Stimulated activated CD8-positive, alpha-beta memory T cell treated with anti-CD3 and anti-CD28 coated beads, Interleukin-4, amount 100 ng/mL, for 48 hours (primary cell): ENCODE measurements at regions not wholly inside any gene's neighbourhood (a gene's known extent, or its start where the extent isn't known, plus 50 kb on each side); places are given as distances from the start of the nearest gene placed in this dataset.
"Not testable (repeated sequence)": the region's sequence is repeated elsewhere in the genome, so short reads cannot be mapped to it uniquely, and the experiment has no call there.

Source experiments
- DNase-seq: peaks from one replicate; pipeline ENCODE4 v3.0.0-alpha.2; 2020

- DNase-seq = no peak
These were observed 1183.2 kb upstream of the CELF2 start for GRCh38 chr10:9834434-9834833.

- no peak for DNase-seq
These were observed 1172.6 kb upstream of the CELF2 start for GRCh38 chr10:9845075-9845474.

- no peak for DNase-seq
These were observed 1169.4 kb upstream of the CELF2 start for GRCh38 chr10:9848278-9848677.

- no peak for DNase-seq
These were observed 1168.7 kb upstream of the CELF2 start for GRCh38 chr10:9848981-9849380.

GRCh38 chr10:9850415-9850814, 1167.3 kb upstream of the CELF2 start:
- DNase-seq = no peak

DNA sequence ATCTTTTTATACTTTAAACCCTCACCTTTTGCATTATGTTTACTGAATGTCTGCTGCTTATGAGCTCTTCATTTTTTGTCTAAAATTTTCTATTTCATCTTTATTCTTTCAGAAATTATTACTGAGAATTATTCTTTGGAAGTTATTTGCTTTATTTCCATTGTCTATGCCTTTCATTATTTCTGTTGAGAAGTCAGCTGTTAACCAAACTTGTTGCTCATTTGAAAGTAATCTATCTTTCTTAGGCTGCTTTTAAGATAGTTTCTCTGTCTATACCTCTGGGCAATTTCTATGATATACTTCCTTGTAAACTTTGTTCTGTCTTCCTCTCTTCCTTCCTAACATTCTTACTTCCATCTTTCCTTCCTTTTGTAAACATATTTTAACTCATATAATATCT, 1165.9 kb upstream of the CELF2 start:
- no peak for DNase-seq

DNA sequence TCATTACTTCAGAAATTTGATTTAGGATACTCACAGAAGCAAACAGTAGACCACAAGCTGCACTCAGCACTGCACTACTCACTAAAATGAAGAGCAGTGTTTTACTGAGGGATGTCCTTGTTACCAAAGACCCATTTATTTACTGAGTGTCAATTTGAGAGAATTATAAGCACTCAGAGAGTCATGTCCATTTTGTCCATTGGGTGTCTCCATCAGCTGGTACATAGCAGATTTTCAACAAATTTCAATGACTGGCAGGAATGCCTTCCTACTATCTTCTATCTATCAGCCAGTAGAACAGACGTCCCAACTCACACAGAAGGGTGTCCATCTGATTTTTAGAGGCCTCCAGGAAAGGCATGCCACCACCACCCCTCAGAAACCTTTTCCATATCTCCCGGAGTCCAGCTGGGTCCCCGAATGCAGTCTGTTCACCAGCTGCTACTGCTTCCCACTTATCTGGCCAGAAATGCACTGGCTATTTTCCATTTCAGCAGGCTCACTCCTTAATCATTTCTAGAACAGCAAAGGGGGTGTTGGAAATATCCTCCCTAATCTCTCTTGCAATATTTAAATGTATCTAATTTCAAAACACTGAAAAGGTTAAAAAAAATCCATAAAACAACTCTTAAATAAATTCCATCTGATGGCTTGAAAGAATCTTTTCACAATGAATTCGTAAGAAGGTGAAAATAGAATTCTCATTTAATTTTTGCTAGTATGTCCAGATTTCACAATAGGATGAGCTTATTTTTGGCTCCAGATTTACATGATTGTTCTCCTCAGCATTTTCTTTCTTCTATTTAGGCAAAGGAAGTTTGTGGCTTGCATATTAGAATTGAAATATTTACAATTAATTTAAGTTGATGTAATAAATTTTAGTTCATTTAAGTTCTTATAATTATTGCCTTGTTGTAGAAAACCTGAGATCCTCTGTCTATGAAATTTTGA, 1164.0 kb upstream of the CELF2 start:
- DNase-seq = no peak

- DNase-seq = not testable (repeated sequence)
These were observed 1162.2 kb upstream of the CELF2 start for GRCh38 chr10:9855451-9855850.

DNA sequence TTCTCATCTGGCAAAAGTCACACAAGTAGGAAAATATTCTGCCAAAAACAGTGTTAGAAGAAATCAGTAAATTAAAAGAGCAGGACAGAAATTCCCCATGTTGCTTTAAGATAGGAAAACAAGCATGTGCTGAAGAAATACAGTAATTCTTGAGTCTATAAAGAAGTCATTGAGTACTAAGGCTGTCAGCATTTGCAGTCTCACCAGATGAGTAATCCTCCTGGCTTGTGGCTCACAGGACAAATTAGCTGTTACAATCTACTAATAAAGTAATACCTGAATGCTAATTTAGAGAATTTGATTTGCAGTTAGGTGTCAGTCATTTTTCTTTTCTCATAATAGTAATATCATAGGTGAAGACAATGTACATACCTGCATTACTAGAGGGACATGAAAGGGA, 1158.9 kb upstream of the CELF2 start:
- DNase-seq = no peak

GRCh38 chr10:9860045-9860444, 1157.6 kb upstream of the CELF2 start:
- DNase-seq = no peak

DNA sequence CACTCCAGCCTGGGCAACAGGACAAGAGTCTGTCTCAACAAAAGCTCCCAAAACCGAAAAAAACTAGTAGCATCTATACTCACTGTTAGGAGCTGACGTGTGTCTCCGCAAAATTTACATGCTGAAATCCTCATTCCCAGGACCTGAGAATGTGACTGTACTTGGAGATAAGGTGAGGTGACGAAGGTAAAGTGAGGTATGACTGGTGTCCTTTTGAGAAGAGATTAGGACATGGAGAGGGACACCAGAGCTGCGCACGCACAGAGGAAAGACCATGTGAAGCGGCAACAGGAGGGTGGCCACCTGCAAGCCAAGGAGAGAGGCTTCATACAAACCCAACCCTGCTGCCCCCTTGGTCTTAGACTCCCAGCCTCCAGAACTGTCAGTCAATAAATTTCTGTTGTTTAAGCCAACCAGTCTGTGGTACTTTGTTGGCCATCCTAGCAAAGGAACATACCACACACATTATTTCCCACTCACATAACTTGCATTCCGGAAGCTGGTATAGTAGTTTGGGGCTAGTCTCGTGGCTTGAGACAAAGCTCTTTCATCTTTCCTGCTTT, 1154.0 kb upstream of the CELF2 start:
- no peak for DNase-seq

GRCh38 chr10:9868499-9868898, 1149.2 kb upstream of the CELF2 start:
- DNase-seq = no peak

DNA sequence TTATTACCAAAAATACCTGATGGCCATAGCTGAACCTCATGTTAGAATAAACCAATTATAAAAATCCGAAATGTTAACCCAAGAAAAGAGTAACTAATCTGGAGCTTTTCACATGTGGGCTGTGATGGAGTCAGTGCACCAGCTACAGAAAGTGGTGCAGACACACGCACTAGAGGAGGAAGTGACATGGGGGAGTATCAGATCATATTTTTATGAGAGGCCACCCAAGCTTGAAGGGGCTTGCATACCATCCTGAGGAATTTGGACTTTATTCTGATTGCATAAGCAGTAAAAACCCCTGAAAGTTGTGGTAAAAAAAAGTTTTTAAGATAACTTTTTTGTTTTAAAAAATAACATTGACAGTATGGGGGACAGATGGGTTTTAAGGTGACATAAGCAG, 1148.5 kb upstream of the CELF2 start:
- DNase-seq = no peak

- no peak for DNase-seq
These were observed 1148.0 kb upstream of the CELF2 start for GRCh38 chr10:9869606-9870176.

DNA sequence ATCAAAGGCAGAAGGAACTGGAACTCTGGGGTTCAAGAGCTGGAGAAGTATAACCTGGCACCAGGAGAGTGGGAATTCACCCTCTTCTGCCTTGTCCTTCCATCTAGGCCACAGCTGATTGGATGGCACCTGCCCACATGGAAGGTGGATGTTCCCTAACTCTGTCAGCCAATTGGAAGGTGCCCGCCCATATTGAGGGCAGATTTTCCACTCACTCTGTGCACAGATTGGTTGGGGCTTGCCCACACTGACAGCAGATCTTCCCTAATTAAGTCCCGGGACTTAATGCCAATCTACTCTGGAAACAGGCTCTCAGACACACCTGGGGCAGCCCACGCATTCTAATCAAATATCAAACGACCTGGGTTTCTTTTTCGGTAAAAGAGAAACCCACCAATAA, 1142.3 kb upstream of the CELF2 start:
- DNase-seq = no peak

GRCh38 chr10:9877978-9878377, 1139.7 kb upstream of the CELF2 start:
- no peak for DNase-seq

- no peak for DNase-seq
These were observed 1139.3 kb upstream of the CELF2 start for GRCh38 chr10:9878383-9878782.

DNA sequence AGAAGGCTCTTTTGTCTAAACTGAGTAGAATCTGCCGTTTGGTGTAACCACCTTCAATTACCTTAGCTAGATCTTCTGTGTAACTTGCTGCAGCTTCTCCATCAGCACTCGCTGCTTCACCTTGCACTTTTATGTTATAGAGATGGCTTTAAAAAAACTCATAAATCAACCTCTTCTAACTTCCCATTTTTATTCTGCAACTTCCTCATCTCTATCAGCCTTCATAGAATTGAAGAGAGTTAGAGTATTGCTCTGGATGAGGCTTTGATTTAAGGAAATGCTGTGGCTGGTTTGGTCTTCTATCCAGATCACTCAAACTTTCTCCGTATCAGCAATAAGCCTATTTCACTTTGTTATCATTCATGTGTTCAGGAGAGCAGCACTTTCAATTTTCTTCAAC, 1131.9 kb upstream of the CELF2 start:
- DNase-seq = no peak

DNA sequence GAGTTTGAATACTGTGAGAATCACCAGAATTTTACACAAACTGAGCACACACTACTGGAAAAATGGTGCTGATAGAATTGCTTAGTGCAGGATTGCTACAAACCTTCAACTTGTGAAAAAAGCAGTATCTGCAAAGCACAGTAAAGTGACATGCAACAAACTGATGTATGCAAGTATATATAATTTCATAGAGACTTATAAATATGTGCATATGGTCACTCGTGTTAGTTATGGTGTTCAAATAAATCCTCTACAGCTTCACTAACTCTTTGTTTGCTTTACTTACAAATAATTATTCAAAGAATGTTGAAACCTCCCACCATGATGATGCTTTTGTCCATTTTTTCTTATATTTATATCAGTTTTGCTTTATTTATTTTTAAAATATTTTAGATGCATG, 1130.9 kb upstream of the CELF2 start:
- DNase-seq = no peak

DNA sequence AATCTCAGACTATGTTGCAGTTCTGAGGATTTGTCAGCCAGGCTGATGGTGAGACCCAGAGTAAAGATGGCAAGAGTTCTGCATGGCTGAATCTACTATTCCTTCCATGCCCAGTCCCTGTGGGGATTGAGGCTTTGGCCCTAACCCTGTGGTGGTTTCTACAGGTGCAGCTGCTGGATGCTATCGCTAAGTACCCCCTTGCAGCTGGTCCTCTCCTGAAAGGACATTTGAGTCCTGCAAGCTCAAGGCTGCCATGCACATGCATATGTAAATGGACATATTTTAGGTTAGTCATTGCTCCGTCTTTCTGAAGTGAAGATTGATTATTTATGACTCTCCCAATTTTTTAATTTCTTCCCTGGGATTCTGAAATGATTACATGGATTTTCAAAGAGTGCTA, 1122.2 kb upstream of the CELF2 start:
- no peak for DNase-seq

DNA sequence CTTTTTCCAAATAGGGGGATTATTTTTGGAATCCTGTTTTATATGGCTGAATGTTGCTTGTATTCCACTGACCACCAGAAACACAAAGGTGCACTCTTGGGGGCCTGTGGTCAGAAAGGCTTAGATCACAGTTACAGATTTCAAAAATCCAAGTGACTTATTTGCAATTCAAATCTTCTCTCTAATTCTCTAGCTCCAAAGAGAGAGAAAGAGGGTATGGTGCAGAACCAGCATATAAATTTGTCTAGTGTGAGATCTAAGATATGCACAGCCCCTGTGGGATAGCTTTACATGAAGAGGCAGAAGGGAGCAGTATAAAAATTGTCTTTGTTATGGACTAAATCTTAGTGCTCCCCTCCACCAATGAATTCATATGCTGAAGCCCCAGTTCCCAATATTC, 1121.7 kb upstream of the CELF2 start:
- DNase-seq = no peak

DNA sequence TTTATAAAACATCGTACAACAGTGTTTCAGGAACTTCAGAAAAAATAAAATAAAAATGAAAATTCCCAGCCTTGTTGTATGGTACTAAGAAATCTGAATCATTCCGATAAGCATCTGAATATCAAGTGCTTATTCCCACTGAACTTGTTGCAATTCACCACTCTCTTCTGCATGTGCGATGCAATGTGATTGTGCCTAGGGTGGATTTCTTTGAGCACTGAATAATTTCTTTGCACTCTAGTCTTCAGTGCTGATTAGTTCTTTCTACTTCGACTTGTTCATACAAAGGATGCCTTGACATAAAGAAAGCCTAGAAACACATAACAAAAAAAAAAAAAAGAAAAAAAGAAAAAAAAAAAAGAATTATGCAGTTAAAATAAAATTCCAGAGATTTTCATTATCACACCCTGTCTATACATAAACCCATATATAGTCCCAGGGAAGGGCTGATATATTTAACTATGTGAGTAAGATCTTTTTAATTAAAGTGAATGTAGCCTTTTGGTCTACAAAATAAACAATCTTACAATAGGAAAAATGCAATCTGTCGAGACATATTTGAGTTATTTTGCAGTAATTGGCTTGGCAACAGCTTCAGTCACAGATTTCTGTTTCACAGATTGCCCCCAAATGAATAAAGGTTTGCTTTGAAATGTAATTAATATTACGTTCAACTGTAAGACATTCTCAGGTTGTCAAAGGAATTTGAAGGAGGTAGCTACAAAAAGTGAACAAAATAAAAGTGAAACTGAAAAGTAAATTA, 1118.9 kb upstream of the CELF2 start:
- DNase-seq = no peak

DNA sequence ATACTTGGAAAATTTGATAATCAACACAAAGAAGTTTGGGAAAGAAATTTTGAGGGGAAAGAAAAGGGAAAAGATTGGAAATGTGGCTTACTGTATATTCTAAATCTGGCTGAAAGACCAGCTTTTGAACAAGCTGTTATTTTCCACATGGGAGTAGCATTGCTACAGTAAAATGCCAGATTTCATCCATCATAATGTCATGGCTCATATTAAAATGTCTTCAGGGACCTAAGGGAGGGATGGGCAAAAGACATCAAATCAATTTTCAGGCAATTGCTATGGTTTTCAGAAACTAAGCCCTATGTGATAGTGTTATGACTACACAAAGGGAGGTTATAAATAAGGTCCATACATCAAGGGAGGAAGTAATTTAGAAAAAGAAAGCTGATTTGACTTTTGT, 1116.9 kb upstream of the CELF2 start:
- no peak for DNase-seq

DNA sequence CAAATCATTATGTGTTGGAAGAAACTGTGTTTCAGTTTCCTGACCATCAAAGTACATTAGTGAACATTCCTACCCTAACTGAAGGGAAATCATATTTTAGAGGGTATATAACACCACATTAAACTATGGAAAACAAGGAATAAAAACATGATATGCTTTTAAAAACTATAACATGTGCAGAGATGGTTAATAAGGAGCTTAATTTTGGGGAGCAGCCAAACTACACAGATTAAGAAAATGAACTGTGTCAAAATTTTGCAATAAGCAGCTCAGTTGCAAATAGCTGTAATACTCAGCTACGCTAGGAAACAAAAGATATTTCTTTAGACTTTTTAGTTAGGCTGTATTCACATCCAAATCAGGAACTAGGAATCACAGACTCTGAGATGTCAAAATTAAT, 1115.7 kb upstream of the CELF2 start:
- no peak for DNase-seq
